HepG2 (cell line): ENCODE measurements at regions not wholly inside any gene's neighbourhood (a gene's known extent, or its start where the extent isn't known, plus 50 kb on each side); places are given as distances from the start of the nearest gene placed in this dataset.

ENCODE experiments used
- ATAC-seq: fragments of 200-7000 bp; cut with Tn5 transposase; 3 replicates; pipeline ENCODE4 v1.9.1; 2020; ENCODE audit warnings: mild to moderate bottlenecking, moderate library complexity
- BruUV-seq: library from RNA; stranded (reverse); fragments of 400-500 nt; replicated peaks from 2 replicates; lab custom pipeline; 2021; lab: Mats Ljungman, UMichigan
- CTCF ChIA-PET: fragments of 300-600 bp; formaldehyde crosslinking; extraction: SDS; loops from one replicate; lab custom pipeline; 2021; ENCODE audit warnings: low total read pairs, inconsistent platforms, low intra/inter-chr PET ratio; lab: Yijun Ruan, JAX
- POLR2A ChIA-PET: fragments of 350-600 bp; sonication (Branson Sonifier 250); formaldehyde crosslinking; loops from one replicate; lab custom pipeline; 2020; ENCODE audit warnings: antibody characterized with exemption, inconsistent platforms; lab: Yijun Ruan, JAX
- DNase-seq: peaks from one replicate; pipeline ENCODE4 v3.0.0-alpha.2; 2015; ENCODE audit warnings: low spot score
- FAIRE-seq: peaks from 3 replicates; lab custom pipeline; 2011; peaks lifted over from hg19 to GRCh38; lab: Jason Lieb, UNC
- H2AFZ ChIP-seq: one replicate; pipeline ENCODE4 v1.6.1; 2011; ENCODE audit warnings: low read length, inconsistent platforms
- H3K27ac ChIP-seq: fragments of 300-600 bp; 3 replicates; pipeline ENCODE4 v1.8.0; 2011; ENCODE audit warnings: mixed run types, mild to moderate bottlenecking, mixed read lengths, low read length, inconsistent platforms; ENCODE audit not compliant: insufficient read depth; ENCODE audit errors: extremely low read length
- H3K27me3 ChIP-seq, 2 experiments: fragments of 200-600 bp in 1 of 2; 2 replicates in 1 of 2; 3 replicates in 1 of 2; pipeline versions ENCODE4 v1.6.0 to v1.8.0; 2011; ENCODE audit warnings: low read length in 2 of 2, mild to moderate bottlenecking in 2 of 2, moderate library complexity in 2 of 2, inconsistent platforms in 1 of 2; ENCODE audit not compliant: insufficient read depth in 2 of 2, control insufficient read depth in 1 of 2
- H3K36me3 ChIP-seq, 2 experiments: fragments of 200-600 bp in 1 of 2; replicated peaks in 1 of 2; 2 replicates in 1 of 2; 3 replicates in 1 of 2; pipeline versions ENCODE4 v1.5.1 to v1.8.0; 2011; ENCODE audit warnings: low read length in 2 of 2, inconsistent platforms in 1 of 2; ENCODE audit not compliant: insufficient read depth in 2 of 2, control insufficient read depth in 1 of 2
- H3K4me1 ChIP-seq: 2 replicates; pipeline ENCODE4 v1.5.1; 2012; ENCODE audit warnings: low read length, inconsistent platforms; ENCODE audit not compliant: insufficient read depth
- H3K4me2 ChIP-seq: 2 replicates; pipeline ENCODE4 v1.6.0; 2011; ENCODE audit warnings: low read depth, low read length, inconsistent platforms
- H3K4me3 ChIP-seq, 3 experiments: fragments of 200-600 bp in 1 of 3; sonication (generic), shearing (Covaris generic) in 1 of 3; replicated peaks in 1 of 3; 2 replicates each; pipeline ENCODE4 v1.5.1; 2011 to 2016; ENCODE audit warnings: low read length in 3 of 3, inconsistent platforms in 2 of 3, low read depth in 2 of 3, mild to moderate bottlenecking in 2 of 3, control low read depth in 1 of 3, mixed read lengths in 1 of 3; ENCODE audit not compliant: insufficient read depth in 1 of 3
- H3K79me2 ChIP-seq: one replicate; pipeline ENCODE4 v1.6.1; 2011; ENCODE audit warnings: low read length, inconsistent platforms; ENCODE audit not compliant: insufficient read depth
- H3K9ac ChIP-seq: 2 replicates; pipeline ENCODE4 v1.6.0; 2011; ENCODE audit warnings: mild to moderate bottlenecking, low read depth, low read length, inconsistent platforms; ENCODE audit not compliant: insufficient read depth
- H3K9me3 ChIP-seq: 2 replicates; pipeline ENCODE4 v1.5.1; 2012; ENCODE audit warnings: mild to moderate bottlenecking, low read length
- H4K20me1 ChIP-seq: 2 replicates; pipeline ENCODE4 v1.6.0; 2011; ENCODE audit warnings: inconsistent platforms, mild to moderate bottlenecking, low read length, moderate library complexity; ENCODE audit not compliant: insufficient read depth
- ARNTL ChIP-seq: sonication (generic); formaldehyde crosslinking; IDR thresholded peaks from 2 replicates; pipeline ENCODE4 v1.4.0; 2020; ENCODE audit warnings: mild to moderate bottlenecking, missing genetic modification reagents
- CTCF ChIP-seq: sonication (generic); formaldehyde crosslinking; IDR thresholded peaks from 2 replicates; pipeline ENCODE4 v1.5.0; 2020; ENCODE audit warnings: mild to moderate bottlenecking, missing genetic modification reagents, moderate library complexity
- ELF3 ChIP-seq: IDR thresholded peaks from 2 replicates; pipeline ENCODE4 v1.6.1; 2016; ENCODE audit warnings: missing genetic modification reagents, missing compliant biosample characterization
- GABPA ChIP-seq, 2 experiments: IDR thresholded peaks; 2 replicates each; pipeline ENCODE4 v1.6.1; 2011 to 2016; ENCODE audit warnings: low read depth in 2 of 2, low read length in 1 of 2, missing biosample characterization in 1 of 2, missing genetic modification characterization in 1 of 2
- GLI4 ChIP-seq: sonication (generic); formaldehyde crosslinking; IDR thresholded peaks from 2 replicates; pipeline ENCODE4 v1.5.1; 2020; ENCODE audit warnings: missing genetic modification reagents, mild to moderate bottlenecking, moderate library complexity, borderline replicate concordance
- HNRNPK ChIP-seq: fragments of 200-400 bp; formaldehyde crosslinking; IDR thresholded peaks from 2 replicates; pipeline ENCODE4 v1.6.1; 2018; ENCODE audit warnings: low read length, low read depth, moderate library complexity, mild to moderate bottlenecking; ENCODE audit not compliant: poor library complexity, severe bottlenecking
- IRF9 ChIP-seq: sonication (generic); formaldehyde crosslinking; IDR thresholded peaks from 2 replicates; pipeline ENCODE4 v1.8.0; 2022; ENCODE audit warnings: missing genetic modification reagents, mild to moderate bottlenecking, borderline replicate concordance
- MIER3 ChIP-seq: IDR thresholded peaks from 2 replicates; pipeline ENCODE4 v1.6.1; 2016; ENCODE audit warnings: missing compliant biosample characterization, borderline replicate concordance
- RNF2 ChIP-seq: fragments of 450-650 bp; conservative IDR thresholded peaks from 2 replicates; pipeline ENCODE4 v1.6.1; 2016; ENCODE audit warnings: low read depth
- SP4 ChIP-seq: sonication (generic); formaldehyde crosslinking; IDR thresholded peaks from 2 replicates; pipeline ENCODE4 v1.8.1; 2023; ENCODE audit warnings: mild to moderate bottlenecking, missing genetic modification reagents
- ZFP91 ChIP-seq: sonication (generic); formaldehyde crosslinking; IDR thresholded peaks from 2 replicates; pipeline ENCODE4 v1.9.0; 2022; ENCODE audit warnings: missing genetic modification reagents, mild to moderate bottlenecking, borderline replicate concordance
- ZKSCAN1 ChIP-seq: fragments of 150-350 bp; IDR thresholded peaks from 2 replicates; pipeline ENCODE4 v1.6.1; 2014; ENCODE audit warnings: low read length
- ZNF547 ChIP-seq: sonication (generic); formaldehyde crosslinking; IDR thresholded peaks from 2 replicates; pipeline ENCODE4 v1.5.1; 2020; ENCODE audit warnings: mild to moderate bottlenecking, missing genetic modification reagents
- ZNF740 ChIP-seq: sonication (generic); formaldehyde crosslinking; IDR thresholded peaks from 2 replicates; pipeline ENCODE4 v1.4.0; 2020; ENCODE audit warnings: missing genetic modification reagents
- ZNF879 ChIP-seq: sonication (generic); formaldehyde crosslinking; IDR thresholded peaks from 2 replicates; pipeline ENCODE4 v1.8.1; 2023; ENCODE audit warnings: missing genetic modification reagents
- ZNF891 ChIP-seq: sonication (generic); formaldehyde crosslinking; IDR thresholded peaks from 2 replicates; pipeline ENCODE4 v1.5.0; 2020; ENCODE audit warnings: mild to moderate bottlenecking, missing genetic modification reagents
- WGBS: methylation state at CpG from one replicate; pipeline ENCODE4 v1.1.6; 2017; ENCODE audit warnings: low lambda C conversion rate; 5-methylcytosine and 5-hydroxymethylcytosine counted together
- in situ Hi-C: cut with HindIII; loops from 2 replicates; pipeline ENCODE4 v1.10.0; 2017; ENCODE audit warnings: low pct_unique_long_range_greater_than_20kb; ENCODE audit not compliant: extremely low pct_ligation_motif_present
- intact Hi-C: fragments of 100-400 bp; cut with micrococcal nuclease; formaldehyde crosslinking; loops from one replicate; pipeline ENCODE4 v1.10.0; 2022; ENCODE audit not compliant: unreplicated experiment

GRCh38 chr6:122530440-122531046 lies 58.9 kb upstream of the SERINC1 start:
- no TSS peak for BruUV-seq
- ATAC-seq, result peak; percentile 96
- intact Hi-C loops, result loop anchor here (1.0 kb wide), 3 partner anchors 38 to 149 kb away; no protein-coding TSS in a partner anchor
- Histone ChIP-seq H3K9ac (no peak overlapping the region), H2AFZ (no peak overlapping the region), H4K20me1 (no peaks in the 10 kb centered on the region), H3K27ac (no peak overlapping the region), H3K79me2 (no peaks in the 10 kb centered on the region), H3K4me1 (no peaks in the 10 kb centered on the region), H3K27me3 (no peaks in the 10 kb centered on the region), H3K4me2 (no peak overlapping the region), H3K9me3 (no peaks in the 10 kb centered on the region), H3K4me3 (no peak overlapping the region), H3K36me3 (no peaks in the 10 kb centered on the region)
- 0% methylated on average over 1 of the region's 1 CpG for WGBS
- peak; percentile 69 for DNase-seq
- FAIRE-seq, result peak; percentile 81
- ChIA-PET CTCF (interaction anchor here (1.2 to 3.6 kb wide), 4 partner anchors 38 to 1100 kb away, joined by 3 to 49 read pairs (median 24); no protein-coding TSS in a partner anchor), POLR2A (interaction anchor here (0.5 to 2.1 kb wide), 3 partner anchors 39 to 59 kb away, joined by 4 to 5 read pairs (median 4); partner anchors contain the start of gene SERINC1)
- in situ Hi-C loops, result loop anchor here (5.0 to 25.0 kb wide), 2 partner anchors 38 to 143 kb away; partner anchors contain the start of gene HSF2
- TF ChIP-seq ZNF547, result no peak
- TF ChIP-seq SP4, result no peak
- no peak for TF ChIP-seq ARNTL (CRISPR knock-in tag)
- no peak for TF ChIP-seq ZFP91
- TF ChIP-seq MIER3 (CRISPR knock-in tag), result no peak
- TF ChIP-seq ZNF879 (CRISPR knock-in tag), result no peak
- TF ChIP-seq ZKSCAN1, result no peak
- no peak for TF ChIP-seq GABPA (IDR thresholded peaks at IDR 0.05; ENCODE audit: low read depth, low read length)
- TF ChIP-seq GABPA (CRISPR knock-in tag; IDR thresholded peaks at IDR 0.05; ENCODE audit: low read depth), result no peak
- TF ChIP-seq RNF2, result no peak
- no peak for TF ChIP-seq ELF3
- no peak for TF ChIP-seq ZNF891 (CRISPR knock-in tag)
- no peak for TF ChIP-seq HNRNPK
- peak; percentile 90 for TF ChIP-seq CTCF
- TF ChIP-seq IRF9 (CRISPR knock-in tag), result no peak
- no peak for TF ChIP-seq ZNF740 (CRISPR knock-in tag)
- TF ChIP-seq GLI4 (CRISPR knock-in tag), result no peak
